ENCODE measurements at regions not wholly inside any gene's neighbourhood (a gene's known extent, or its start where the extent isn't known, plus 50 kb on each side); places are given as distances from the start of the nearest gene placed in this dataset.

GRCh38 chr3:162932503-162932902, 1435.9 kb downstream of the OTOL1 start:
- no peaks in the 10 kb centered on the region for H3K9me3 ChIP-seq
- CTCF ChIA-PET = no interaction called here

GRCh38 chr3:162933656-162934055, 1437.0 kb downstream of the OTOL1 start:
- Mint-ChIP-seq H3K27me3 (ENCODE audit: insufficient read depth, unreplicated experiment) (peaks cover 2% of the 10 kb centered on the region), H3K9me3 (ENCODE audit: unreplicated experiment) (no peaks in the 10 kb centered on the region), H3K36me3 (ENCODE audit: insufficient read depth, unreplicated experiment) (no peaks in the 10 kb centered on the region), H3K4me1 (ENCODE audit: low read depth, unreplicated experiment) (no peaks in the 10 kb centered on the region), H3K27ac (ENCODE audit: unreplicated experiment) (no peak overlapping the region), H3K4me3 (ENCODE audit: unreplicated experiment) (no peak overlapping the region)
- no peaks in the 10 kb centered on the region for H3K9me3 ChIP-seq
- H3K4me1 ChIP-seq = no peaks in the 10 kb centered on the region
- no peaks in the 10 kb centered on the region for H3K27me3 ChIP-seq (replicated peaks; ENCODE audit: control insufficient read depth, insufficient read depth, low read length)
- H3K4me3 ChIP-seq (ENCODE audit: low read depth, low read length) = no peak overlapping the region
- ChIA-PET CTCF (no interaction called here), POLR2A (no interaction called here)
- no TSS peak for BruUV-seq (replicated peaks)
- no peaks in the 10 kb centered on the region for H3K36me3 ChIP-seq (ENCODE audit: control insufficient read depth, insufficient read depth, low read length)
- intact Hi-C loops (cut with micrococcal nuclease; ENCODE audit: unreplicated experiment) = no loop called here
- TF ChIP-seq CTCF (IDR thresholded peaks at IDR 0.05; ENCODE audit: insufficient read depth in 1 of 2, low read depth in 1 of 2, low read length in 1 of 2, severe bottlenecking in 1 of 2, unreplicated experiment in 1 of 2) = no peak
- DNase-seq = no peak

More at GRCh38 chr3:162932503-162932902, 1435.9 kb downstream of the OTOL1 start:
- intact Hi-C loops (cut with micrococcal nuclease; ENCODE audit: unreplicated experiment) = no loop called here
- TF ChIP-seq CTCF (IDR thresholded peaks at IDR 0.05; ENCODE audit: insufficient read depth in 1 of 2, low read depth in 1 of 2, low read length in 1 of 2, severe bottlenecking in 1 of 2, unreplicated experiment in 1 of 2) = no peak
- no TSS peak for BruUV-seq (replicated peaks)
- H3K36me3 ChIP-seq (ENCODE audit: control insufficient read depth, insufficient read depth, low read length) = no peaks in the 10 kb centered on the region
- no peaks in the 10 kb centered on the region for H3K36me3 Mint-ChIP-seq (ENCODE audit: insufficient read depth, unreplicated experiment)
- no peaks in the 10 kb centered on the region for H3K4me1 ChIP-seq
- H3K4me3 ChIP-seq (ENCODE audit: low read depth, low read length) = no peak overlapping the region
- H3K4me3 Mint-ChIP-seq (ENCODE audit: unreplicated experiment) = no peak overlapping the region
- DNase-seq = no peak
- H3K9me3 Mint-ChIP-seq (ENCODE audit: unreplicated experiment) = no peaks in the 10 kb centered on the region
- POLR2A ChIA-PET = no interaction called here
- no peak overlapping the region for H3K27ac Mint-ChIP-seq (ENCODE audit: unreplicated experiment)
- no peaks in the 10 kb centered on the region for H3K4me1 Mint-ChIP-seq (ENCODE audit: low read depth, unreplicated experiment)
- peaks cover 2% of the 10 kb centered on the region for H3K27me3 Mint-ChIP-seq (ENCODE audit: insufficient read depth, unreplicated experiment)
- H3K27me3 ChIP-seq (replicated peaks; ENCODE audit: control insufficient read depth, insufficient read depth, low read length) = no peaks in the 10 kb centered on the region

GRCh38 chr3:162936706-162937105, 1440.1 kb downstream of the OTOL1 start:
- Mint-ChIP-seq H3K36me3 (ENCODE audit: insufficient read depth, unreplicated experiment) (no peaks in the 10 kb centered on the region), H3K9me3 (ENCODE audit: unreplicated experiment) (no peaks in the 10 kb centered on the region), H3K4me1 (ENCODE audit: low read depth, unreplicated experiment) (no peaks in the 10 kb centered on the region), H3K27me3 (ENCODE audit: insufficient read depth, unreplicated experiment) (peaks cover 4% of the 10 kb centered on the region), H3K4me3 (ENCODE audit: unreplicated experiment) (no peak overlapping the region), H3K27ac (ENCODE audit: unreplicated experiment) (no peak overlapping the region)
- ChIA-PET CTCF (no interaction called here), POLR2A (no interaction called here)
- intact Hi-C loops (cut with micrococcal nuclease; ENCODE audit: unreplicated experiment) = no loop called here
- Histone ChIP-seq H3K4me1 (no peaks in the 10 kb centered on the region), H3K4me3 (ENCODE audit: low read depth, low read length) (no peak overlapping the region), H3K27me3 (replicated peaks; ENCODE audit: control insufficient read depth, insufficient read depth, low read length) (no peaks in the 10 kb centered on the region), H3K36me3 (ENCODE audit: control insufficient read depth, insufficient read depth, low read length) (no peaks in the 10 kb centered on the region), H3K9me3 (no peaks in the 10 kb centered on the region)
- DNase-seq = no peak
- BruUV-seq (replicated peaks) = no TSS peak
- TF ChIP-seq CTCF (IDR thresholded peaks at IDR 0.05; ENCODE audit: insufficient read depth in 1 of 2, low read depth in 1 of 2, low read length in 1 of 2, severe bottlenecking in 1 of 2, unreplicated experiment in 1 of 2) = no peak
